ENCODE measurements at regions not wholly inside any gene's neighbourhood (a gene's known extent, or its start where the extent isn't known, plus 50 kb on each side); places are given as distances from the start of the nearest gene placed in this dataset.
"Not testable (repeated sequence)": the region's sequence is repeated elsewhere in the genome, so short reads cannot be mapped to it uniquely, and the experiment has no call there.

DNA sequence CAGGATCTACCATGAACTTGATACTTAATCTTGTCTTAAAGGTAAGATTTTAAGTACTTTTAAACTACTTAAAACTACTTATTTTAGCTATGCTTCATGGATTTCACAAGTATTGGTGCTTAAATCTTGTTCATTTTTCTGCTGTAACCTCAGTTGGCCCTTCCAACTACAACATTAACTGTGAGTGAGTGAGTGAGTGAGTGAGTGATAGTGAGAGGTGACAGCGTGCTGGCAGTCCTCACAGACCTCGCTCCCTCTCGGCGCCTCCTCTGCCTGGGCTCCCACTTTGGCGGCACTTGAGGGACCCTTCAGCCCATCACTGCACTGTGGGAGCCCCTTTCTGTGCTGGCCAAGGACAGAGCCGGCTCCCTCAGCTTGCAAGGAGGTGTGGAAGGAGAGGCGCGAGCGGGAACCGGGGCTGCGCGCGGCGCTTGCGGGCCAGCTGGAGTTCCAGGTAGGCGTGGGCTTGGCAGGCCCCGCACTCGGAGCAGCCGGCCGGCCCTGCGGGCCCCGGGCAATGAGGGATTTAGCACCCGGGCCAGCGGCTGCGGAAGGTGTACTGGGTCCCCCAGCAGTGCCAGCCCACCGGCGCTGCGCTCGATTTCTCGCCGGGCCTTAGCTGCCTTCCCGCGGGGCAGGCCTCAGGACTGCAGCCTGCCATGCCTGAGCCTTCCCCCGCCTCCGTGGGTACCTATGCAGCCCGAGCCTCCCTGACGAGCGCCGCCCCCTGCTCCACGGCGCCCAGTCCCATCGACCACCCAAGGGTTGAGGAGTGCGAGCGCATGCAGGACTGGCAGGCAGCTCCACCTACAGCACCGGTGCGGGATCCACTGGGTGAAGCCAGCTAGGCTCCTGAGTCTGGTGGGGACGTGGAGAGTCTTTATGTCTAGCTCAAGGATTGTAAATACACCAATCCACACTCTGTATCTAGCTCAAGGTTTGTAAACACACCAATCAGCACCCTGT is 1558.6 kb upstream of the SEL1L start:
- TF ChIP-seq, protein P1, sequence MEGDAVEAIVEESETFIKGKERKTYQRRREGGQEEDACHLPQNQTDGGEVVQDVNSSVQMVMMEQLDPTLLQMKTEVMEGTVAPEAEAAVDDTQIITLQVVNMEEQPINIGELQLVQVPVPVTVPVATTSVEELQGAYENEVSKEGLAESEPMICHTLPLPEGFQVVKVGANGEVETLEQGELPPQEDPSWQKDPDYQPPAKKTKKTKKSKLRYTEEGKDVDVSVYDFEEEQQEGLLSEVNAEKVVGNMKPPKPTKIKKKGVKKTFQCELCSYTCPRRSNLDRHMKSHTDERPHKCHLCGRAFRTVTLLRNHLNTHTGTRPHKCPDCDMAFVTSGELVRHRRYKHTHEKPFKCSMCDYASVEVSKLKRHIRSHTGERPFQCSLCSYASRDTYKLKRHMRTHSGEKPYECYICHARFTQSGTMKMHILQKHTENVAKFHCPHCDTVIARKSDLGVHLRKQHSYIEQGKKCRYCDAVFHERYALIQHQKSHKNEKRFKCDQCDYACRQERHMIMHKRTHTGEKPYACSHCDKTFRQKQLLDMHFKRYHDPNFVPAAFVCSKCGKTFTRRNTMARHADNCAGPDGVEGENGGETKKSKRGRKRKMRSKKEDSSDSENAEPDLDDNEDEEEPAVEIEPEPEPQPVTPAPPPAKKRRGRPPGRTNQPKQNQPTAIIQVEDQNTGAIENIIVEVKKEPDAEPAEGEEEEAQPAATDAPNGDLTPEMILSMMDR (IDR thresholded peaks at IDR 0.05) = not testable (repeated sequence)
- TF ChIP-seq POLR2A (IDR thresholded peaks at IDR 0.05) = not testable (repeated sequence)
